BJ (cell line): ENCODE measurements at regions not wholly inside any gene's neighbourhood (a gene's known extent, or its start where the extent isn't known, plus 50 kb on each side); places are given as distances from the start of the nearest gene placed in this dataset.

Experiments used
- CTCF ChIA-PET: fragments of 350-600 bp; formaldehyde crosslinking; extraction: SDS; loops from one replicate; lab custom pipeline; 2021; ENCODE audit warnings: antibody characterized with exemption, inconsistent platforms; lab: Yijun Ruan, JAX
- POLR2A ChIA-PET: fragments of 300-600 bp; sonication (Branson Sonifier 250); formaldehyde crosslinking; extraction: SDS; loops from one replicate; lab custom pipeline; 2021; ENCODE audit warnings: antibody characterized with exemption; lab: Charles Lee
- DNase-seq: peaks from one replicate; pipeline ENCODE4 v3.0.0-alpha.2; 2011; ENCODE audit warnings: low read depth
- H3K27me3 ChIP-seq: 2 replicates; pipeline ENCODE4 v1.6.0; 2011; ENCODE audit warnings: low read length; ENCODE audit not compliant: control insufficient read depth, insufficient read depth
- H3K36me3 ChIP-seq: 2 replicates; pipeline ENCODE4 v1.5.1; 2011; ENCODE audit warnings: low read length; ENCODE audit not compliant: control insufficient read depth, insufficient read depth
- H3K4me3 ChIP-seq: 2 replicates; pipeline ENCODE4 v1.5.1; 2011; ENCODE audit warnings: low read depth, mild to moderate bottlenecking, control low read depth, low read length
- TF ChIP-seq, protein P1 (sequence below): IDR thresholded peaks from 2 replicates; pipeline ENCODE4 v1.5.1; 2011; ENCODE audit warnings: low read depth, mild to moderate bottlenecking, control low read depth, inconsistent platforms, low read length, moderate library complexity; ENCODE audit not compliant: insufficient read depth

DNA sequence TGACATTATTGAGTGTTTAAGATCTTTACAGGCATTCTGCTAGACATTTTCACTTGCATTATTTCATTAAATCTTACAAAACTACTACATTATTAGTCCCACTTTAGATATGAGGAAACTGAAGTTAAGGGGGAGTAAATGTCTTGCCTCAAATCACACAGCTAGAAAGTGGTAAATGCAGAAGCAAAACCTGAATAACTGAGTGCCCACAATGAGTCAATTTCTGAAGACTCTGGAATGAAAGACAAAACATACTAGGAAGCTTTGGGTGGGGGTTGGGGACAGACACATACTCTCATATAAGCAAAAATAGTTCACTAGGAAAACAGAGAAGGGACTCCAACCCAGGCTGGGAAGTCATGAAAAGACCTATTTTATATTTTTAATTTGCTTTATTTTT is 214.4 kb upstream of the LRATD1 start:
- TF ChIP-seq, protein P1, sequence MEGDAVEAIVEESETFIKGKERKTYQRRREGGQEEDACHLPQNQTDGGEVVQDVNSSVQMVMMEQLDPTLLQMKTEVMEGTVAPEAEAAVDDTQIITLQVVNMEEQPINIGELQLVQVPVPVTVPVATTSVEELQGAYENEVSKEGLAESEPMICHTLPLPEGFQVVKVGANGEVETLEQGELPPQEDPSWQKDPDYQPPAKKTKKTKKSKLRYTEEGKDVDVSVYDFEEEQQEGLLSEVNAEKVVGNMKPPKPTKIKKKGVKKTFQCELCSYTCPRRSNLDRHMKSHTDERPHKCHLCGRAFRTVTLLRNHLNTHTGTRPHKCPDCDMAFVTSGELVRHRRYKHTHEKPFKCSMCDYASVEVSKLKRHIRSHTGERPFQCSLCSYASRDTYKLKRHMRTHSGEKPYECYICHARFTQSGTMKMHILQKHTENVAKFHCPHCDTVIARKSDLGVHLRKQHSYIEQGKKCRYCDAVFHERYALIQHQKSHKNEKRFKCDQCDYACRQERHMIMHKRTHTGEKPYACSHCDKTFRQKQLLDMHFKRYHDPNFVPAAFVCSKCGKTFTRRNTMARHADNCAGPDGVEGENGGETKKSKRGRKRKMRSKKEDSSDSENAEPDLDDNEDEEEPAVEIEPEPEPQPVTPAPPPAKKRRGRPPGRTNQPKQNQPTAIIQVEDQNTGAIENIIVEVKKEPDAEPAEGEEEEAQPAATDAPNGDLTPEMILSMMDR: no peak
- no peaks in the 10 kb centered on the region for H3K36me3 ChIP-seq
- no peak for DNase-seq
- ChIA-PET CTCF (interaction anchor here (0.6 kb wide), 1 partner anchor 405 kb away, joined by 3 read pairs; no protein-coding TSS in a partner anchor), POLR2A (no interaction called here)
- H3K4me3 ChIP-seq: no peak overlapping the region
- H3K27me3 ChIP-seq: no peaks in the 10 kb centered on the region

DNA sequence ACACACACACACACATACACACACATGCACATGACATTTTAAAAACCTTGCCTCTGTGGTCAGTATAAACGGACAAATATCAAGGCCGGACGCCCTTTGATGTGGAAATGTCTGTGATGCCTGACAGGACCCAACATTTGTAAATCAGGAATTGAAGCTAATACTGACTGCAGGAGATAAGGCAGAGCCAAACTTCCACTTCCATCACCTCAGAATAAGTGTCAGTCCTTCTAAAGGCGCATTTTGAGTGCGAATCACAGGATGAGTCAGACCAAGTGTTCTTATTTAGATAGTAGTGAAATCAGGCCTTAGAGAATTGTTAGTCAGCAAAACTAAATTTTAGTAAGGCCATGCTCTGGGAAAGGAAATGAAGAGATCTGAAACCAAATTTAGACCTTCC is 211.7 kb upstream of the LRATD1 start:
- Histone ChIP-seq H3K36me3 (no peaks in the 10 kb centered on the region), H3K27me3 (no peaks in the 10 kb centered on the region), H3K4me3 (no peak overlapping the region)
- TF ChIP-seq, protein P1: no peak
- ChIA-PET CTCF (interaction anchor here (0.7 kb wide), 1 partner anchor 214 kb away, joined by 3 read pairs; no protein-coding TSS in a partner anchor), POLR2A (no interaction called here)
- DNase-seq: peak; percentile 9

DNA sequence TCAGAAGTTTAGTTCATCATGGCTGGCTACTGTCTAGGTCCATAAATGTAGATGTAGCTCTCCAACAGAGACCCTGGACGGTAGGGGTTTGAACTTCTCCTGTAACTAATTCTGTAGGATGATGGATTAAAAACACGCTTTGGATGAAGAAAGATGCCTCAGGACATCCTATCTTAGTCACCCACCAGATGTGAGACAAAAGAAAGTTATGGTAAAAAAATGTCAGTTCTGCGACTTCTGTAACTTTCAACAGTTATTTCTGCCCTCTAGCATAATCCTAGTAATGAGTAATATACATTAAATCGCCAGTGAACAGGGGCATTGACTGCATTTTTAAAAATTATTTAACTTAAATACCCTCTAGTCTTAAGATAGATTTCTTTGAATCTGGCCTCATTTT is 210.1 kb upstream of the LRATD1 start:
- Histone ChIP-seq H3K27me3 (no peaks in the 10 kb centered on the region), H3K36me3 (no peaks in the 10 kb centered on the region), H3K4me3 (no peak overlapping the region)
- POLR2A ChIA-PET: no interaction called here
- no peak for DNase-seq
- TF ChIP-seq, protein P1: no peak
- CTCF ChIA-PET: no interaction called here

DNA sequence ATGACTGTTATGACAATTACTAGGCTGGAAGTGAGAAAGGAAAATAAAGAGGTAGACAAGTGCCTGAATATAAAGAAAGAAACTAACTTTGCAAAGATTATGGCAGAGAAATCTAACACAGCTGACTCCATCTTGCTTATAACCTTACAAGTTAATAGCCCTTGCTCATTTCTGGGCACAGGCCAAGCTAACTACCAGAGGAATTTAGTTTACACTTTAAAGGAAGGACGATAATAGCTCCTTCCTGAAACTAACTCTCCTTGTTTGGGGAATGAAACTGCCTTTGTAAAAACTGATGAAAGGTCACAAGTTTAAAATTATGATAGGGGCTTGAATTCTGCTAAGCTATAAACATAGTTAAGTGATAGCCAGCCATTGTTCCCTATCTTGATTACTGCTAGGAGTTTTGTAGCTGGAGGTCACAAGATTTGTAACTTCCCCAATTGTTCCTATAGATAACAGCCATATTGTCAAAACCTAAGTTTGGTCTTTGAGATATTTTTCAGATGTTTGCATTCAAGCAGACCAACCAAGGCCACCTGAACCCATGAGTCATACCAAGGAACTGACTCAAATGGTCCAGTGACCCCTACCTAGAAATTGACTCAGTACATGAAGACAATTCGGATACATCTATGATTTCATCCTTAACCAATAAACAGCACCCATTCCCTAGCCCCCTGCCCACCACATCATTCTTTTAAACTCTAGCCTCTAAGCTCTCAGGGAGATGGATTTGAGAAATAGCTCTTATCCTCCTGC is 209.2 kb upstream of the LRATD1 start:
- Histone ChIP-seq H3K4me3 (no peak overlapping the region), H3K36me3 (no peaks in the 10 kb centered on the region), H3K27me3 (no peaks in the 10 kb centered on the region)
- TF ChIP-seq, protein P1: no peak
- no peak for DNase-seq
- POLR2A ChIA-PET: no interaction called here
- CTCF ChIA-PET: interaction anchor here (1.1 kb wide), 1 partner anchor 204 kb away, joined by 3 read pairs; no protein-coding TSS in a partner anchor

DNA sequence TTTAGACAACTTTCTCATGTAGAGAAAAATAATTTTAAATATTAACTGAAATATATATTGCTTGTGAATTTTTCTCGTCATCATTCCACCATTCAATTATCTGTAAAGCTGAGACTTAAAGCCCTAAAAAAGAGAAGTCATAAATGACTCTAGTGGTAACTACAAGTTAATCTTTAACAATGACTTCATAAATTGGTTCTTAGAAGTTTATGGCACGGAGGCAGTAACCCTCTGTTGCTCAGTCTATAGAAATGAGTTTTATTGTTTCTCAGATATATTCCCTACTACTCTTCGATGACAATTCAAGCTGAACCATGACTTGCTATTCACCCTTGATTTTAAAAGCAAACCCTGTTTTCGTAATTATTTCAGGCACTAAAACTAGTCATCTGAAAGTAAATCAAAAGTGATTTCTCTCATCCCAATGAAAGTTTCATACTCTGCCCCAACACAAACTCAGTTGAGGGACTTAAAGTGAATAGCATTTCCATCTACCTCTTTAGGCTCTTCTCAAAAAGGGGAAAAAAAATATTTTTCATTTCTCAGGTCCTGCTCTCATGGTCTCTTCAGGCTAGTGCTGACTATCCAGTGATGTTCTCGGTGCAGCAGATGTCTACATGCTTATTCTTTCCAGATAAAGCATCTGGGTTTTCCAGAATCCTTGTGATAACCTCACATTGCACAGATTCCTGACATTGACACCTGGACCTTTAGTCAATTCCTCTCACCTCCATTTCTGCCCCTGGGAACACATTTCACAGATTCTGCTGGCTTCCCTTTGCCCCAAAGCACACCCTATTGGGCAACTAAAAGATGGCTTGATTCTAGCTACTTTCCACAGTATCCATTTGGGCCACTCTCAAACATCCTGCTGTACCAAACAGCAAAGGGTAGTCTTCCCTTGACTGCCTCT is 207.8 kb upstream of the LRATD1 start:
- CTCF ChIA-PET: interaction anchor here (1.1 to 1.7 kb wide), 2 partner anchors 203 to 210 kb away, joined by 3 to 7 read pairs; no protein-coding TSS in a partner anchor
- TF ChIP-seq, protein P1: no peak

More for the DNA sequence above, 207.8 kb upstream of the LRATD1 start:
- H3K4me3 ChIP-seq: no peak overlapping the region
- DNase-seq: no peak
- H3K36me3 ChIP-seq: no peaks in the 10 kb centered on the region
- no peaks in the 10 kb centered on the region for H3K27me3 ChIP-seq
- POLR2A ChIA-PET: no interaction called here
